ENCODE measurements at regions not wholly inside any gene's neighbourhood (a gene's known extent, or its start where the extent isn't known, plus 50 kb on each side); places are given as distances from the start of the nearest gene placed in this dataset.

DNA sequence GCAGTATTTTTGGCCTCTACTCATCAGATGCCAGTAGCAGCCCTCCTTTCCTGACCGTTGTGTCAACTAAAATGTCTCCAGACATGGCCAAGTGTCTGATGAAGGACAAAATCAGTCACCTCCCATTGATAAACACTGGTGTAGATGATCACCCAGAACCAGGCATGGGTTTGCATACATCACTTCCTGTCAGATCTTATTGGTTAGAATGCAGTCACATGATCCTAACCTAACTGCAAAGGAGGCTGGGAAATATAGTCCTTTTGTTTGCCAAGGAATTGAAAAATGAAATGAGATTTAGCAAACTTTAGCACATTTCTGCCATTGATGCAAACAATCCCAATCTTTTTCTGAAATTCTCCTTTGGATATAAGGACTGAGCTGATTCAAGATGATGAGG lies 141.4 kb downstream of the BUB3 start:
- no peak overlapping the region for H3K27ac ChIP-seq
- ChIA-PET CTCF (no interaction called here), POLR2A (no interaction called here)
- DNase-seq (ENCODE audit: low read depth in 1 of 2, low spot score in 1 of 2) (no peak), ATAC-seq (no peak), FAIRE-seq (peak; percentile 18)
- no peaks in the 10 kb centered on the region for H3K4me1 ChIP-seq
- no peak overlapping the region for H3K4me2 ChIP-seq
- no peaks in the 10 kb centered on the region for H3K9me3 ChIP-seq
- WGBS (ENCODE audit: missing lambda C conversion rate) = no CpG with 5 or more reads among the region's 1 CpG
- H3K4me3 ChIP-seq = no peak overlapping the region
- TF ChIP-seq, protein P1, sequence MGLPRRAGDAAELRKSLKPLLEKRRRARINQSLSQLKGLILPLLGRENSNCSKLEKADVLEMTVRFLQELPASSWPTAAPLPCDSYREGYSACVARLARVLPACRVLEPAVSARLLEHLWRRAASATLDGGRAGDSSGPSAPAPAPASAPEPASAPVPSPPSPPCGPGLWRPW (IDR thresholded peaks at IDR 0.05) = no peak
- TF ChIP-seq CBX2 (IDR thresholded peaks at IDR 0.05; ENCODE audit: borderline replicate concordance, low read depth) (no peak), EP300 (IDR thresholded peaks at IDR 0.05) (no peak), FOXS1 (CRISPR knock-in tag; IDR thresholded peaks at IDR 0.05) (no peak), KDM5A (IDR thresholded peaks at IDR 0.05) (no peak), GATA3 (IDR thresholded peaks at IDR 0.05; ENCODE audit: borderline replicate concordance) (no peak), HOXA7 (CRISPR knock-in tag; IDR thresholded peaks at IDR 0.05) (no peak), CBX8 (IDR thresholded peaks at IDR 0.05) (no peak)
- TF ChIP-seq, protein P2, sequence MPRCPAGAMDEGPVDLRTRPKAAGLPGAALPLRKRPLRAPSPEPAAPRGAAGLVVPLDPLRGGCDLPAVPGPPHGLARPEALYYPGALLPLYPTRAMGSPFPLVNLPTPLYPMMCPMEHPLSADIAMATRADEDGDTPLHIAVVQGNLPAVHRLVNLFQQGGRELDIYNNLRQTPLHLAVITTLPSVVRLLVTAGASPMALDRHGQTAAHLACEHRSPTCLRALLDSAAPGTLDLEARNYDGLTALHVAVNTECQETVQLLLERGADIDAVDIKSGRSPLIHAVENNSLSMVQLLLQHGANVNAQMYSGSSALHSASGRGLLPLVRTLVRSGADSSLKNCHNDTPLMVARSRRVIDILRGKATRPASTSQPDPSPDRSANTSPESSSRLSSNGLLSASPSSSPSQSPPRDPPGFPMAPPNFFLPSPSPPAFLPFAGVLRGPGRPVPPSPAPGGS (IDR thresholded peaks at IDR 0.05) = no peak
- TF ChIP-seq, protein P3, sequence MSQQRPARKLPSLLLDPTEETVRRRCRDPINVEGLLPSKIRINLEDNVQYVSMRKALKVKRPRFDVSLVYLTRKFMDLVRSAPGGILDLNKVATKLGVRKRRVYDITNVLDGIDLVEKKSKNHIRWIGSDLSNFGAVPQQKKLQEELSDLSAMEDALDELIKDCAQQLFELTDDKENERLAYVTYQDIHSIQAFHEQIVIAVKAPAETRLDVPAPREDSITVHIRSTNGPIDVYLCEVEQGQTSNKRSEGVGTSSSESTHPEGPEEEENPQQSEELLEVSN (IDR thresholded peaks at IDR 0.05; ENCODE audit: borderline replicate concordance, low read depth) = no peak
- TF ChIP-seq, protein P4, sequence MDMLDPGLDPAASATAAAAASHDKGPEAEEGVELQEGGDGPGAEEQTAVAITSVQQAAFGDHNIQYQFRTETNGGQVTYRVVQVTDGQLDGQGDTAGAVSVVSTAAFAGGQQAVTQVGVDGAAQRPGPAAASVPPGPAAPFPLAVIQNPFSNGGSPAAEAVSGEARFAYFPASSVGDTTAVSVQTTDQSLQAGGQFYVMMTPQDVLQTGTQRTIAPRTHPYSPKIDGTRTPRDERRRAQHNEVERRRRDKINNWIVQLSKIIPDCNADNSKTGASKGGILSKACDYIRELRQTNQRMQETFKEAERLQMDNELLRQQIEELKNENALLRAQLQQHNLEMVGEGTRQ (IDR thresholded peaks at IDR 0.05) = no peak
- TF ChIP-seq, protein P5, sequence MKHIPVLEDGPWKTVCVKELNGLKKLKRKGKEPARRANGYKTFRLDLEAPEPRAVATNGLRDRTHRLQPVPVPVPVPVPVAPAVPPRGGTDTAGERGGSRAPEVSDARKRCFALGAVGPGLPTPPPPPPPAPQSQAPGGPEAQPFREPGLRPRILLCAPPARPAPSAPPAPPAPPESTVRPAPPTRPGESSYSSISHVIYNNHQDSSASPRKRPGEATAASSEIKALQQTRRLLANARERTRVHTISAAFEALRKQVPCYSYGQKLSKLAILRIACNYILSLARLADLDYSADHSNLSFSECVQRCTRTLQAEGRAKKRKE (CRISPR knock-in tag; IDR thresholded peaks at IDR 0.05; ENCODE audit: low read depth) = no peak

DNA sequence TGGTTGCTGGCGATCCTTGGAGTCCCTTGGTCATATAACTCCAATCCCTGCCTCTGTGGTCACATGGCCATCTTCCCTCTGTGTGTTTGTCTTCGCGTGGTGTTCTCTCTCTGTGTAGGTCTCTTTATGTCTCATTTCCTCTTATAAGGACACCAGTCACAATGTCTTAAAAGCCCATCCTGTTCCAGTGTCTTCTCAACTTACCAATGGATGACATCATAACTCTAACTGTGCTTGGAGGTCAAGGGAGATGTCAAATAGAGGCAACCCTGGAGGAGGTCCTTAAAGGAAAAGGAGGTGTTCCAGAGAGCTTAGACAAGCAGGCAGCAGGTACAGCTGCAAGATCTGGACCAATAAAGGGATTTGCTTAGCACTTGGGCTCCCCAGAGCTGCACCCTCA lies 143.0 kb downstream of the BUB3 start:
- Histone ChIP-seq H3K4me2 (no peak overlapping the region), H3K27ac (no peak overlapping the region), H3K4me3 (no peak overlapping the region), H3K4me1 (no peaks in the 10 kb centered on the region), H3K9me3 (no peaks in the 10 kb centered on the region)
- TF ChIP-seq JUN (IDR thresholded peaks at IDR 0.05) (no peak), KDM1A (IDR thresholded peaks at IDR 0.05; ENCODE audit: low read depth) (no peak), RCOR1 (IDR thresholded peaks at IDR 0.05; ENCODE audit: low read depth, low read length) (no peak)
- TF ChIP-seq, protein P6, sequence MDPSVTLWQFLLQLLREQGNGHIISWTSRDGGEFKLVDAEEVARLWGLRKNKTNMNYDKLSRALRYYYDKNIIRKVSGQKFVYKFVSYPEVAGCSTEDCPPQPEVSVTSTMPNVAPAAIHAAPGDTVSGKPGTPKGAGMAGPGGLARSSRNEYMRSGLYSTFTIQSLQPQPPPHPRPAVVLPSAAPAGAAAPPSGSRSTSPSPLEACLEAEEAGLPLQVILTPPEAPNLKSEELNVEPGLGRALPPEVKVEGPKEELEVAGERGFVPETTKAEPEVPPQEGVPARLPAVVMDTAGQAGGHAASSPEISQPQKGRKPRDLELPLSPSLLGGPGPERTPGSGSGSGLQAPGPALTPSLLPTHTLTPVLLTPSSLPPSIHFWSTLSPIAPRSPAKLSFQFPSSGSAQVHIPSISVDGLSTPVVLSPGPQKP (IDR thresholded peaks at IDR 0.05; ENCODE audit: low read depth, low read length) = no peak
- ATAC-seq (no peak), DNase-seq (ENCODE audit: low read depth in 1 of 2, low spot score in 1 of 2) (no peak), FAIRE-seq (no peak)
- 68% methylated on average over 3 of the region's 3 CpGs for WGBS (ENCODE audit: missing lambda C conversion rate)
- CTCF ChIA-PET = no interaction called here
- POLR2A ChIA-PET = no interaction called here

DNA sequence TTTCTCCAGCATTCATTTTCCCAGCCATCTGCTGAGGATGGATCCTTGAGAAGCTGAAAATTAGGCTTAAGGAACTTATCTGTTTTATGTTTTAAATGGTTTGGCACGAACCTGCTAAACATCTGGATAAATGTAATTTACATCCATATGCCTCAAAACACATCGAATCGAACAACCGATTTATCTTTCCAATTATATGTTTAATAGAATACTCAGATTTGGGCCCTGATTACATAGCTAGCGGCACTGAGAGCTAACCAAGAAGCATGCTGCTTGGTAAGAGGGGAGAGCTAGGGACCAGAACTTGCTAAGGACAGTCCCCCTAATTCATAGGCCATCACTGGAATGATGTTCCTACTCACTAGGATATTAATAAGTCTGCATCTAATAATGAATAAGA lies 144.4 kb downstream of the BUB3 start:
- ChIA-PET POLR2A (no interaction called here), CTCF (no interaction called here)
- Histone ChIP-seq H3K4me1 (no peaks in the 10 kb centered on the region), H3K9me3 (no peaks in the 10 kb centered on the region), H3K27ac (no peak overlapping the region), H3K4me2 (no peak overlapping the region), H3K4me3 (no peak overlapping the region)
- ATAC-seq (no peak), DNase-seq (ENCODE audit: low read depth in 1 of 2, low spot score in 1 of 2) (no peak), FAIRE-seq (no peak)
- WGBS (ENCODE audit: missing lambda C conversion rate) = 64% methylated on average over 5 of the region's 5 CpGs
- TF ChIP-seq, protein P7, sequence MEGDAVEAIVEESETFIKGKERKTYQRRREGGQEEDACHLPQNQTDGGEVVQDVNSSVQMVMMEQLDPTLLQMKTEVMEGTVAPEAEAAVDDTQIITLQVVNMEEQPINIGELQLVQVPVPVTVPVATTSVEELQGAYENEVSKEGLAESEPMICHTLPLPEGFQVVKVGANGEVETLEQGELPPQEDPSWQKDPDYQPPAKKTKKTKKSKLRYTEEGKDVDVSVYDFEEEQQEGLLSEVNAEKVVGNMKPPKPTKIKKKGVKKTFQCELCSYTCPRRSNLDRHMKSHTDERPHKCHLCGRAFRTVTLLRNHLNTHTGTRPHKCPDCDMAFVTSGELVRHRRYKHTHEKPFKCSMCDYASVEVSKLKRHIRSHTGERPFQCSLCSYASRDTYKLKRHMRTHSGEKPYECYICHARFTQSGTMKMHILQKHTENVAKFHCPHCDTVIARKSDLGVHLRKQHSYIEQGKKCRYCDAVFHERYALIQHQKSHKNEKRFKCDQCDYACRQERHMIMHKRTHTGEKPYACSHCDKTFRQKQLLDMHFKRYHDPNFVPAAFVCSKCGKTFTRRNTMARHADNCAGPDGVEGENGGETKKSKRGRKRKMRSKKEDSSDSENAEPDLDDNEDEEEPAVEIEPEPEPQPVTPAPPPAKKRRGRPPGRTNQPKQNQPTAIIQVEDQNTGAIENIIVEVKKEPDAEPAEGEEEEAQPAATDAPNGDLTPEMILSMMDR (IDR thresholded peaks at IDR 0.05) = no peak
- TF ChIP-seq EP300 (IDR thresholded peaks at IDR 0.05) (no peak), GATA3 (IDR thresholded peaks at IDR 0.05; ENCODE audit: borderline replicate concordance) (no peak), HOXB5 (CRISPR knock-in tag; IDR thresholded peaks at IDR 0.05) (no peak), JUNB (IDR thresholded peaks at IDR 0.05) (no peak), TP53 (CRISPR knock-in tag; IDR thresholded peaks at IDR 0.05) (no peak), SREBF2 (IDR thresholded peaks at IDR 0.05) (no peak), POLR2AphosphoS2 (conservative IDR thresholded peaks at IDR 0.05; ENCODE audit: low read length) (no peak), ESRRA (IDR thresholded peaks at IDR 0.05; ENCODE audit: borderline replicate concordance, low read length) (no peak), ZNF302 (CRISPR knock-in tag; IDR thresholded peaks at IDR 0.05) (no peak), NPAS2 (CRISPR knock-in tag; IDR thresholded peaks at IDR 0.05; ENCODE audit: borderline replicate concordance) (no peak)
- TF ChIP-seq, protein P8, sequence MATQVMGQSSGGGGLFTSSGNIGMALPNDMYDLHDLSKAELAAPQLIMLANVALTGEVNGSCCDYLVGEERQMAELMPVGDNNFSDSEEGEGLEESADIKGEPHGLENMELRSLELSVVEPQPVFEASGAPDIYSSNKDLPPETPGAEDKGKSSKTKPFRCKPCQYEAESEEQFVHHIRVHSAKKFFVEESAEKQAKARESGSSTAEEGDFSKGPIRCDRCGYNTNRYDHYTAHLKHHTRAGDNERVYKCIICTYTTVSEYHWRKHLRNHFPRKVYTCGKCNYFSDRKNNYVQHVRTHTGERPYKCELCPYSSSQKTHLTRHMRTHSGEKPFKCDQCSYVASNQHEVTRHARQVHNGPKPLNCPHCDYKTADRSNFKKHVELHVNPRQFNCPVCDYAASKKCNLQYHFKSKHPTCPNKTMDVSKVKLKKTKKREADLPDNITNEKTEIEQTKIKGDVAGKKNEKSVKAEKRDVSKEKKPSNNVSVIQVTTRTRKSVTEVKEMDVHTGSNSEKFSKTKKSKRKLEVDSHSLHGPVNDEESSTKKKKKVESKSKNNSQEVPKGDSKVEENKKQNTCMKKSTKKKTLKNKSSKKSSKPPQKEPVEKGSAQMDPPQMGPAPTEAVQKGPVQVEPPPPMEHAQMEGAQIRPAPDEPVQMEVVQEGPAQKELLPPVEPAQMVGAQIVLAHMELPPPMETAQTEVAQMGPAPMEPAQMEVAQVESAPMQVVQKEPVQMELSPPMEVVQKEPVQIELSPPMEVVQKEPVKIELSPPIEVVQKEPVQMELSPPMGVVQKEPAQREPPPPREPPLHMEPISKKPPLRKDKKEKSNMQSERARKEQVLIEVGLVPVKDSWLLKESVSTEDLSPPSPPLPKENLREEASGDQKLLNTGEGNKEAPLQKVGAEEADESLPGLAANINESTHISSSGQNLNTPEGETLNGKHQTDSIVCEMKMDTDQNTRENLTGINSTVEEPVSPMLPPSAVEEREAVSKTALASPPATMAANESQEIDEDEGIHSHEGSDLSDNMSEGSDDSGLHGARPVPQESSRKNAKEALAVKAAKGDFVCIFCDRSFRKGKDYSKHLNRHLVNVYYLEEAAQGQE (IDR thresholded peaks at IDR 0.05) = no peak
